Activated CD8-positive, alpha-beta memory T cell treated with anti-CD3 and anti-CD28 coated beads for 4 hours (primary cell): ENCODE measurements at regions not wholly inside any gene's neighbourhood (a gene's known extent, or its start where the extent isn't known, plus 50 kb on each side); places are given as distances from the start of the nearest gene placed in this dataset.

Experiments
- DNase-seq, 2 donors: peaks; one replicate each; pipeline ENCODE4 v3.0.0-alpha.2; 2020; ENCODE audit warnings: low read depth in 2 of 2

DNA sequence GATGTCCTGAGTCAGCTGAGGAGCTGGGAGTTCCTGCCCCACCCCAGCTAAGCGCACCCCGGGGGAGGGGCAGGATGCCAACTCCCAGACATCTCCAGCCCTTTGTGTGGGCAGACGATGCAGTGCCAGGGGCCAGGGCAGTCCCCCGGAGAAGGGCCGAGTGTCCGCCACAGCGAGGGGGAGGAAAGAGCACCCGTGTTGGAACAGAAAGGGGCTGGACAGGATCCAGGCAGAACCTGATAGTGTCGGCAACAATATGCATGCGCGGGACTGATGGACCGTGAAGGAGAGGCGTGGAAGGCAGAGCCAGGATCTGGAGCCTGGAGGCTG, 1434.7 kb downstream of the BRD1 start:
- DNase-seq, result no peak

DNA sequence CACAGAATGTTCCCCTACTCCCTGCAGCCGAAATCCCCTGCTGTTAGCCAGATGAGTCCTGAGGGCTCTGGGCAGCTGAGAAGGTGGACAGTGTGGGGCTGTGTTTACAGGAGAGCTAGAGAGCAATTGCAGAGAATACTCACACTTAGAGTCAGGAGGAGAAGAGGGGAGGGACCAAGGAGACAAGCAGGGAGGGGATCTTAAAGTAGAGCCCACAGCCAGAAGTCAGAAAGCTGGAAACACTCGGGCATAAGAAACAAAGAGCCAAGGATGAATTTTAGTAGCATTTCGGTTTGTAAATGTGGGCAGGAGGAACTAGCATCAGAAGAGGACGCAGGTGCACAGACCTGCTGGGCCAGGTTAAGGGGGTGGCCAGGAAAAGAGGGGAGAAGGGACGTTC, 1435.9 kb downstream of the BRD1 start:
- no peak for DNase-seq

- no peak for DNase-seq
These were observed 1436.4 kb downstream of the BRD1 start for GRCh38 chr22:48391171-48391711.

GRCh38 chr22:48389916-48390315, 1437.8 kb downstream of the BRD1 start:
- no peak for DNase-seq

DNA sequence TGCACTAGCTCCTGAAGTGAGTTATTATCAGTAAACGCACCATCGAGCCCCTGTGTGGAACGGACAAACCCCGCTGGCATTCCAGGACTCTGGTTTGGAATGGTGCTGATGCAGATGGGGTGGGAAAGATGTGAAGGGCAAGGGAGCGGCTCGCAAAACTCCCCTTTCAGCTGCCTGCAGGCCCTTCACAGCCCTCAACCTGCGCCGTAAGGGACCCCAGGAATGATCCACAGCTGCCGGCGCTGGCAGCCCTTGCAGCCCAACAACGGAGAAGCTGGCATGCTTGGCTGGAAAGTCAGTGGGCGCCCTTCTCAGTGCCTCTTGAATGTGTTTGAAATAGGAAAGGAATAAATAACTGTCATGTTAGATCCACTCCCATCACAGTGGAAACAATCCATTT, 1445.5 kb downstream of the BRD1 start:
- no peak for DNase-seq

DNA sequence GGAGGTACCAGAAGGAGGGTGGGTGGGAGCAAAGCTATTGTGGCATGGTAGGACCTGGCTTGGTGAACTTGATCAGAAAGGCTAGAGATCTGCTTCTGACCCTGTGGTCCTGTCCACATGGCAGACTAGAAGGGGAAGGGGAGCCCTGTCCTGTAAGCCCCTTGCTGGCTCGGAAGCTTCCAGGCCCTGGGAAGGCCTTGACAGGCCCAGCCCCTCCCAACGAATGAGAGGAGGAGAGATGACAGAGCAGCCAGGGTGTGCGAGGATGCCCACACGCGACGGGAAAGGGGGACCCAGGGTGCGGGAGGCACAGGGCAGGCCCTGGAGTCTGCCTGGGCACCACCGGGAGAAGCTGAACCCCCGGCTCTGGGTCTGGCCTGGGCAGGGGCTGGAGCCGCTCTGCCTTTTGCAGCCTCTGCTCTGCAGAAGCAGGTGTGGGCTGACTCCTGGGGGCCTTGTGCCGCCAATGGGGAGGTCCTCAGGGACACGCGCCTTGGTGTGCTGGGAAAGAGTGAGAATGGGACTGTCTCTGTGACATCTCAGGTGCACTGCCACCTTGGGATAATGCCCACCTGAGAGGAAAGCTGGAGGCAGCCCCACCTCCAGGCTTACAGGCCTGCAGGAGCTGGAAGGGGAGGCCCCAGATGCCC, 1447.5 kb downstream of the BRD1 start:
- DNase-seq, result no peak

GRCh38 chr22:48379371-48379770, 1448.3 kb downstream of the BRD1 start:
- no peak for DNase-seq

DNA sequence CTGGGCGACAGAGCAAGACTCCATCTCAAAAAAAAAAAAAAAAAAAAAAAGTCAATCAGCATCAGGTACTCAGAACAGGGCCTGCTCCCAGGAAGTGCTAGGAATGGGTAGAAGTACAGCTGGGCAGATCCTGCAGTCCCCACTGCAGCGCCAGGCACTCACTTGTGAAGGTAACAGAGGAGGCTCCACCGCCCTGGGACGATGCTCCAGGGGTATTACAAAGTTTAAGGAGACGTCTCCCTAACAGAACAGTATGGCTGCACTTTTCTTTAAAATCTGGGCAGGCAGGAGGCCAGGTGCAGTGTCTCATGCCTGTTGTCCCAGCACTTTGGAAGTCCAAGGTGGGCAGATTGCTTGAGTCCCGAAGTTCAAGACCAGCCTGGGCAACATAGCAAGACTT, 1449.0 kb downstream of the BRD1 start:
- DNase-seq, result no peak

DNA sequence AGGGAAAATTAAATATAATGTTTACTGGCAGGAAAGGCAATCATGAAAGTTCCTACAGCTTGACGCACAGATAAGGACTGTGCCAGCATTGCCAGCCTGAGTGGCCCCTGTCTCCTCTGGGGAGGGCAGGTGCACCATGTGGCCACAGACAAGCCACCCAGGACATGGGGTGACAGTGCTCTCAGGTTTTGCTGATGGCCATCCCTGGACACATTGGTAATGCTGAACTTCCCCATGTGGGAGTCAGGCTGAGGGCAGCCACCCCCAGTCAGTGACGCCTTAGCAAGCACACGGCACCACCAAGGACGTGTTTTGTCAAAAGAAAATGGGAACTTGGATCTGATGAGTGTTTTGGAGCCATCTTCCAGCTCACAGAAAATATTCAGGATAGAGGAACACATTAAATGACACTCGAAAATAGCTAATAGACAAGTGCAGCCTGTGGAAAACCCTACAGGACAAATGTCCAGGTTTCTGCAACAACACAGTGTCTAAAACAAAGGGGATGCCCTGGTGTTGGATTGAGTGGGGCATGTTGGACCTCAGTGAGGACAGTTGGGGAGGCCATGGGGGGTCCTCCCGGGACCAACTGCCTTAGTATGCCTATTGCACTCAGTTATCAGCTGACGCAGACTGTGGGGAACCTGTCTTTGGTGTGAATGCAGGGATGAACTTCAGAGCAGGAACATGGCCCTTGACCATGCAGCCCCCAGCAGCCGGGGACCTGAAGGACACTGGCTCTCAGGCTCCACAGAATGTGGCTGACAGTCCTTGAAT, 1450.5 kb downstream of the BRD1 start:
- no peak for DNase-seq

DNA sequence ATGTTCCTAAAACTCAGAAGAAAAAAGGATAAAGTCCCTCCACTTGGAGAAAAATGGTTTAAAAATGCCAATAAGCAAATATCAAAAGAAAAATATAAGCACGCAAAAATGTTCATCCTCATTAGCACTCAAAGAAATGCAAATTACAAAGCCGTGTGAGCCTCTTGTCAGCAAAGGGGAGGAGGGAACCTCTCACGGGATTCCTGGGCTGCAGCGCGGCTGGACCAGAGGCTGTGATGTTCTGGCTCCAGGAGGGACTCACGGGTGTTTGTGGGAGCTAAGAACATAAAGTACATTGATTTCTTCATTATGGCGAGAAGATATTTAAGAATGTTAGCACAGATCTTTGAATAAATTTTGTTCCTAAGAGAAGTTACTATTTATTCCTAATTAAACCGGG, 1451.2 kb downstream of the BRD1 start:
- DNase-seq, result no peak

DNA sequence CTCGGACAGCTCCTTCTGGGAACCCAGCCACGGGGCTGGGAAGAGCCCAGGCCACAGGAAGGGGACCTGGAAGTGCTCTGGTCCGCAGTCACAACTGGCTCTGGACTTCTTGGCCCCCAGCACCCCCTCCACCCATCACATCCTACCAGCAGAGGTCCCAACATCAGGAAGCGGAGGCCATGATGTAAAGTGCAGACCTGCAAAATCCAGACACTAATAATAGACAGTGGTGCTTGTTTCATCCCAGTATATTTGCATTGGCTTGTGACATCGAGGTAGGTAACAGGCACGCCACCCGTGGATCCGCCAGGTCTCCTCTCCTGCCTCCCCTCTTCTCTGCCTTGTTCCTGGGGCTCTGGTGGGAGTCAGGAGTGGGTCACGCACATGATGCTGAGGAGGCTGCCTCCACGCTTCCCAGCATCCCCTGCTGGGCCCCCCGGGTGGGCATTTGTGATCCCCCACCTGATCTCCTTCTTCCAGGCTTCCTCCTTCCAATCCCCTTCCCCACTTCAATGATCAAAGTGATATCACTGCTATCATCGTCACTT, 1454.0 kb downstream of the BRD1 start:
- no peak for DNase-seq

GRCh38 chr22:48372390-48372789, 1455.3 kb downstream of the BRD1 start:
- no peak for DNase-seq

DNA sequence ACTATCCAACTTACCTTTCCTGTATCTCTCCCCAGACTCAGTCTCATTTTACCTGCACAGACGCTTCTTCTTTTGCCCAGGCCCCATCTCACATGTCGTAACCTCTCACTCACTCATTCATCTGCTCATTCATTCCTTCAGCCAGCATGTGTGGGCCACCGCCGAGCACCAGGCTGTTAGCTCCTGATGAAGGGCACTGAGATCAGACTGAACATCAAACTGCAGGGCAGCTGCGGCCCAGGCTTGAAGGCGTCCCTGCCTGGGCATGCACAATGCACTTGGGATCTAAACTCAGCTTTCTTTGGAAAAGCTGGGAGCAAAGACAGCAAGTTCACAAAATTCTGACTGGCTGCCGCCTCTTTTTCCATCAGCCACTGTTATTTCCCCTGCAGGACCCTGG, 1456.3 kb downstream of the BRD1 start:
- DNase-seq, result no peak

DNA sequence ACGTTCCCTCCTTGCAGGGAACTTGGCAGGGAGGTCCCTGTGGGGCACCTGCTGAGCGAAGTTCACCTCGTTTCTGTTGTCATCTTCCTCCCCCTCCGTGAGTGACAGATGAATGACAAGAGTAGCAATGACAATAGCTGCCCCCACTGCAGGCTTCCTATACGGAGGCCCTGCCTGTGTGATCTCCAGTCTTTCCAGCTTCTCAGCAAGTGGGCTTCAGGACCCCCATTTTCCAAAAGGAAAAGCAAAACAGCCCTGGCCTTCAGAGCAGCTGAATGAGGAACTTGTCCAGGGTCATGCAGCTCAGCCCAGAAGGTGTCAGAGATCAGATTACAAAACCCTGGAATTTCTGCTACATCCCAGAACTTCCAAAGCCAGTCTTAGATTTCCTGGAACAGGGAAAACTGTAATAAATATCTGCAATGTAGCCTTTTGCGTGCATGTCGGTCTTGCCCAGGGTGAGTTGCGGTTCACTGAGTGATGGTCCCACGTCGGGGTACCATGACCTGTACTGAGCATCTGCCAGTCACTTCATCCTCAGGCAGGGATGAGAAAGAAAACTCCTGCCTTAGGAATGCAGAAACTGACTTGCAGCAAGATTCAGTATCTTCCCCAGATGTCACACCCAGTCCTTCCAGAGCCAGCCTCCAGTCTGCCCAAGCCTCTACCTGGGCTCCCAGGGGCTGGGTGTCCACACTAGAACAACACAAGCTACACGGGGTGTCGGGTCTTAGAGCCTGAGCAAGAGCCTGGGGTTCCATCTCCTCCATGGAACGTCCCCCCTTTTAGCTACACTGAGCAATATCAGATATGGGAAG, 1457.0 kb downstream of the BRD1 start:
- no peak for DNase-seq

DNA sequence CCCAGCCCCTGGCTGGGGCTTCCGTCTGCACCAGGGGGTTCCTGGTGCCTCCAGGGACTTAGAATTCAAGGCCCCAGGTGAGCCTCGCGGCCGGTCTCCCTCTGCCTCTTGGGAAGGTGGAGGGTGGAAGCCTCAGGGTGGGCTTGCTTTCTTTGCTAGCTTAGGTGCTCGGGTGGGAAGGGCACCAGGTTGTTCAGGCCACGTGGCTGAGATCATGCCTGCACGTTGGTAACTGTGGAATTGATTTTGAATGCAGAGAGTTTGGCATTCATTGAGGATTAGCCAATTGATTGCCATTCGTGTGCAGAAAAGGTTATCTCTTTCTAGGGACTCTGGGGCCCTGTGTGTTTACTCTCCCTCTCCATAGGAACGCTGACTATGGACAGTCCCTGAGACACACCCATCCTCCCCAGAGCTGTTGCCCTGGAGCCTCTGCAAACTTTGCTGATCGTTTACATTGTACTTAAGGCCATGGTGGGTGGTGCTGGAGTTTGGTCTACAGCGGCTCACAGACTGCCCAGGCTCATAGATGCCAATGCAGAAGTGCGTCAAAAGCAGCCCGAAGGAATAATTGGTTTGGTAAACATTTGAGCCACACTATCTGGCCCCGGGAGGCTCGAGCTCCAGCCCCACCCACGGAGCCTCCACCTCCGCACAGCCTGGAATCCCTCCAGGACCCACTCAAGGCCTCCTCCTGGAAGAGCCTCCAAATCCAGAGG, 1457.7 kb downstream of the BRD1 start:
- no peak for DNase-seq

GRCh38 chr22:48368975-48369525, 1458.6 kb downstream of the BRD1 start:
- no peak for DNase-seq

DNA sequence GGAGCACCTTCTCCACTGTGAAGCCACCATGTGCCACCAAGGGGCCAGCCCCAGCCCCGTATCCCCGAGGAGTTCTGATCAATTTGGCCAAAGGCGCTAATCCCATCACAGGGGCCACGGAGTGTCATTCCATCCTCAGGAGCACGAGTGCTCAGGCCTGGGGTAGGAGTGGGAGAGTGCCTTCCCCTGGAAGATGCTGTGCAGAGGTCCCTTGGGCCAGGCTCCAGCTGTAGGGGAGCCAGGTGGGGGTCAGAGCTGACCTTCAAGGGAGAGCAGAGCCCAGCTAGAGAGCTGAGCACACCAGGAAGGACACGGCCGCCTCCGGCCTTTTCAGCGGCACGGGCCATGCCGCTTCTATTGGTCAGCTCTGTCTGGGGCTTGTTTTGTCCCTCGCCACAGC, 1459.9 kb downstream of the BRD1 start:
- no peak for DNase-seq

- no peak for DNase-seq
These were observed 1461.1 kb downstream of the BRD1 start for GRCh38 chr22:48366591-48366990.

DNA sequence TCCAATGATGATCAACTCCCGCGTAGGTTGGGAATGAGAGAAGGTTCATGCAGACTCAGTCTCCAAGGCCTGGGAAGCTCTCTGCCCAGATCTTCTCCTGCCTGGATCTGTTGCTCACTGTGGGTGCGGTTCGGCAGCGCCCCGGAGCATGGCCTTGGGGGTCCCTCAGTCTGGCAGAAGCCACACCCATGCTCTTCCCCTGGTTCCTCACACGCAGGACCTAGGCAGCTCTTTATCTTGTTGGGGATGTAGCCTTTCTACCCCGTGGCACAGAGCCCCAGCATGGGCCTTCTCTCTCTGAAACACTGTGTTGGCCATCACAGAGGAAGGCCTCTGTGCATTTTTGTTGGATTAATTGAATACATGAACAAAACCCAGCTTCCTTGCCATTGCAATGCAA, 1461.6 kb downstream of the BRD1 start:
- no peak for DNase-seq

- no peak for DNase-seq
These were observed 1462.3 kb downstream of the BRD1 start for GRCh38 chr22:48365386-48365785.

DNA sequence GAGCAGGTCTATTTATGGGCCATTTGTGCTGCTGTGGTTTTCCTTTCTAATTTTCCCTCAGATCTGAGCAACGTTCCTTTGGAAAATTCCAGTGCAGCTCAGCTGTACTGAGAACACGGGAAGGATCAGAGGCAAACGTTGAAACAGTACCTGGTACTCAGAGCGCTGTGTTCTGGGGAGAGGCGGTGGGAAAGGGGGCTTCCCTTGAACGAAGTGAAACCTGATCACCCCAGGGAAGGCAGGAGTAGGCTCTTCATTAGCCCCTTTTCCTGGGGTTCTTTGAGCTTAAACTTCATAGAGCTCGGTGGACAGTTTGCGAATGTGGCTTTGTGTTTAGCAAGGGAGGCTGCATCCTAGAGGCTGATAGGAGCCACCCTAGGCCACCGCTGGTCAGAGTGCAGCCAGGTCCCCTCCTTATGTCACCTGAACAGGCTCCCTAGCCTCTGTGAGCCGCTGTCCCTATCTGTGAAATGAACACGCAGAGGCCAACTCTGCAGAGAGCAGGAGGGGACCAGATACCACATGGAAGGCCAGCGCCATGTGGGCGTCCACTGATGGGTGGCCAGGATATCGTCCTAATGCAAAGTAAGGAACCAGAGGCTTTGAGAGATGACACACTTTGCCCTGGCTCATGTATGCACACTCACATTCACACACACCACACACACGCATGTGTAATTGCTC, 1464.8 kb downstream of the BRD1 start:
- no peak for DNase-seq
